Smooth muscle cell (in vitro differentiated cells): ENCODE measurements at regions not wholly inside any gene's neighbourhood (a gene's known extent, or its start where the extent isn't known, plus 50 kb on each side); places are given as distances from the start of the nearest gene placed in this dataset.

Experiments used
- DNase-seq: peaks from one replicate; lab custom pipeline; 2025; ENCODE audit not compliant: unreplicated experiment; lab: John Stamatoyannopoulos, UW
- H2AFZ ChIP-seq: fragments of 200-600 bp; sonication (generic); 2 replicates; pipeline ENCODE4 v1.6.0; 2016; ENCODE audit warnings: antibody characterized with exemption, low read depth, mild to moderate bottlenecking
- H3F3A ChIP-seq: fragments of 200-600 bp; sonication (generic); 2 replicates; pipeline ENCODE4 v1.6.0; 2017; ENCODE audit warnings: antibody characterized with exemption, low read depth
- H3K27ac ChIP-seq: fragments of 200-600 bp; sonication (generic); 2 replicates; pipeline ENCODE4 v1.5.1; 2016; ENCODE audit warnings: low read depth, mild to moderate bottlenecking
- H3K27me3 ChIP-seq: fragments of 200-600 bp; sonication (generic); 2 replicates; pipeline ENCODE4 v1.6.1; 2016; ENCODE audit warnings: low read depth, mild to moderate bottlenecking
- H3K36me3 ChIP-seq: fragments of 200-600 bp; sonication (generic); 2 replicates; pipeline ENCODE4 v1.5.1; 2016; ENCODE audit warnings: low read depth
- H3K4me1 ChIP-seq: fragments of 200-600 bp; sonication (generic); 2 replicates; pipeline ENCODE4 v1.5.1; 2016; ENCODE audit warnings: low read depth
- H3K4me2 ChIP-seq: fragments of 200-600 bp; sonication (generic); 2 replicates; pipeline ENCODE4 v1.6.0; 2016; ENCODE audit warnings: mild to moderate bottlenecking
- H3K4me3 ChIP-seq: fragments of 200-600 bp; sonication (generic); 2 replicates; pipeline ENCODE4 v1.5.1; 2016; ENCODE audit warnings: mild to moderate bottlenecking
- H3K79me2 ChIP-seq: fragments of 200-600 bp; sonication (generic); 2 replicates; pipeline ENCODE4 v1.6.0; 2016; ENCODE audit warnings: low read depth, mild to moderate bottlenecking
- H3K9ac ChIP-seq: fragments of 200-600 bp; sonication (generic); 2 replicates; pipeline ENCODE4 v1.6.0; 2016; ENCODE audit warnings: low read depth
- H3K9me3 ChIP-seq: fragments of 200-600 bp; sonication (generic); replicated peaks from 2 replicates; pipeline ENCODE4 v1.5.1; 2016; ENCODE audit warnings: low read depth
- H4K20me1 ChIP-seq: fragments of 200-600 bp; sonication (generic); 2 replicates; pipeline ENCODE4 v1.6.0; 2016; ENCODE audit warnings: low read depth
- WGBS: methylation state at CpG from one replicate; pipeline ENCODE4 v1.1.7; 2016; ENCODE audit warnings: low lambda C conversion rate; 5-methylcytosine and 5-hydroxymethylcytosine counted together
- TF ChIP-seq, protein P1 (sequence below): fragments of 200-600 bp; sonication (generic); IDR thresholded peaks from 2 replicates; pipeline ENCODE4 v1.5.1; 2017; ENCODE audit warnings: borderline replicate concordance, mild to moderate bottlenecking, antibody characterized with exemption; ENCODE audit not compliant: insufficient read depth, poor library complexity, severe bottlenecking

DNA sequence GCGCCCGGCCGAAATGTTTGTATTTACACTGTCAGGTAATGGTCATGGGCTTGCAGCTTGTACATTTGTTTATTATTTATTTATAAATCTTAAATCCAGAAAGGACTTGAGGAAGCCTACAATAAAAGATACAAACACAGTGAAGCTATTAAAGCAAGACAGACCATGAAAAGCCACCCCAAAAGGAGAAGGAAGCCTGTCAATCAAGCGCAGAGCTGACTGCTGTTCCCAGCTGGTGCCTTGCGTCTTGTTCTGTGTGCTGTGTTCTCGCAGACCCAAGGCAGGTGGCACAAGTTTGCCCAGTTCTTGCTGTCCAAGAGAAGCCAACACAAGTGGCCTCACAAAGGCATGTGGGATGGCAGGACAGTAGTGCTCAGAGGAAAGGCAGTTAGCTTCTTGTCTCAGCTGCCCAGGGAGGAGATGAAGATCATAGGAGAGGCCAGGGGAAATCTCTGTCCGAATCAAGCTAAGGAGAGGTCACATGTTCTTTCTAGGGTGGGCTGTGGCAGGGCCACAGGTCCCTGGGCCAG lies 73.2 kb downstream of the SLC25A47 start:
- TF ChIP-seq, protein P1, sequence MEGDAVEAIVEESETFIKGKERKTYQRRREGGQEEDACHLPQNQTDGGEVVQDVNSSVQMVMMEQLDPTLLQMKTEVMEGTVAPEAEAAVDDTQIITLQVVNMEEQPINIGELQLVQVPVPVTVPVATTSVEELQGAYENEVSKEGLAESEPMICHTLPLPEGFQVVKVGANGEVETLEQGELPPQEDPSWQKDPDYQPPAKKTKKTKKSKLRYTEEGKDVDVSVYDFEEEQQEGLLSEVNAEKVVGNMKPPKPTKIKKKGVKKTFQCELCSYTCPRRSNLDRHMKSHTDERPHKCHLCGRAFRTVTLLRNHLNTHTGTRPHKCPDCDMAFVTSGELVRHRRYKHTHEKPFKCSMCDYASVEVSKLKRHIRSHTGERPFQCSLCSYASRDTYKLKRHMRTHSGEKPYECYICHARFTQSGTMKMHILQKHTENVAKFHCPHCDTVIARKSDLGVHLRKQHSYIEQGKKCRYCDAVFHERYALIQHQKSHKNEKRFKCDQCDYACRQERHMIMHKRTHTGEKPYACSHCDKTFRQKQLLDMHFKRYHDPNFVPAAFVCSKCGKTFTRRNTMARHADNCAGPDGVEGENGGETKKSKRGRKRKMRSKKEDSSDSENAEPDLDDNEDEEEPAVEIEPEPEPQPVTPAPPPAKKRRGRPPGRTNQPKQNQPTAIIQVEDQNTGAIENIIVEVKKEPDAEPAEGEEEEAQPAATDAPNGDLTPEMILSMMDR: no peak
- 96% methylated on average over 7 of the region's 7 CpGs for WGBS
- H3K36me3 ChIP-seq: no peaks in the 10 kb centered on the region
- peaks cover 42% of the 10 kb centered on the region for H3K4me1 ChIP-seq
- no peak overlapping the region for H3K9ac ChIP-seq
- H3K4me3 ChIP-seq: no peak overlapping the region
- H4K20me1 ChIP-seq: peaks cover 4% of the 10 kb centered on the region
- H3K27ac ChIP-seq: no peak overlapping the region
- H3K4me2 ChIP-seq: no peak overlapping the region
- H2AFZ ChIP-seq: no peak overlapping the region
- no peak for DNase-seq
- no peaks in the 10 kb centered on the region for H3K27me3 ChIP-seq
- peaks cover 17% of the 10 kb centered on the region for H3K79me2 ChIP-seq
- H3F3A ChIP-seq: peaks cover 10% of the 10 kb centered on the region
- no peaks in the 10 kb centered on the region for H3K9me3 ChIP-seq

DNA sequence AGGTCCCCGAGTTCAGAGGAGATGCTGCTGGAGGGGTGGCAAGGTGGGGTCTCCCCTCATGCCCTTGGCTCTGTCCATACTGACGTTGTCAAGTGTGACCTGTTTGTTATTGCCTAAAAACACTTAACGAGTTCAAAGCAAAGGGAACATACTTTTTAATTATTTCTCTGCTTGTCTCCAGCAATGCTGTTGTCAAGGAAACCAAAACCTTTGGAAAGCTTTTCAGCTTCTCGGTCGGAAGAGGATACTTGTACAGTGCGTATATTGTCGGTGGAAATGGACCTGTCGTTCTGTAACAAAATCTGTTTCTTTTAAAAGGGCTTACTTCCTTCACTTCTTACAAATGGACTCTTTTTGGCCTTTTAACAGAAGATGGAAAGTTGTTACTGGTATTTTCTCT lies 73.9 kb downstream of the SLC25A47 start:
- Histone ChIP-seq H2AFZ (no peak overlapping the region), H3F3A (peaks cover 10% of the 10 kb centered on the region), H4K20me1 (peaks cover 4% of the 10 kb centered on the region), H3K4me3 (no peak overlapping the region), H3K4me1 (peaks cover 36% of the 10 kb centered on the region), H3K9ac (no peak overlapping the region), H3K4me2 (no peak overlapping the region), H3K79me2 (peaks cover 17% of the 10 kb centered on the region), H3K9me3 (no peaks in the 10 kb centered on the region), H3K27ac (no peak overlapping the region), H3K36me3 (no peaks in the 10 kb centered on the region), H3K27me3 (no peaks in the 10 kb centered on the region)
- 90% methylated on average over 8 of the region's 8 CpGs for WGBS
- DNase-seq: no peak
- TF ChIP-seq, protein P1: no peak

DNA sequence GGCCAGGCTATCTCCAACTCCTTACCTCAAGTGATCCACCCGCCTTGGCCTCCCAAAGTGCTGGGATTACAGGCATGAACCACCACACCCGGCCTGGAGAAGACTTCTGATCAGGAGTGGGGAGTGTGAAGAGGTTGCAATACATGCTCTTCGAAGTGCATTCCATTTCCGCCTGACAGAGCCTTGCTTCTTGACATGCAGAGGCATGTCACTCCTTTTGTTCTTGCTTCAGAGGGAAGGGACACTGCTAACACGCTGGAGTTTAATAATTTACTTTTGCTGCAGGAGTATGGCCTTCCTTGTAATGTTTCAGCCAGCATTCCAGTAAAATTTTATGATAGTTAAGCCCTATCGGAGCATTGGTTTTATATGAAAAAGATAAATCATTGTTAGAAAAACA lies 74.9 kb downstream of the SLC25A47 start:
- Histone ChIP-seq H3K36me3 (no peaks in the 10 kb centered on the region), H3K79me2 (peaks cover 17% of the 10 kb centered on the region), H3K4me2 (no peak overlapping the region), H3K4me3 (no peak overlapping the region), H3K4me1 (peaks cover 27% of the 10 kb centered on the region), H3F3A (peaks cover 3% of the 10 kb centered on the region), H3K9me3 (no peaks in the 10 kb centered on the region), H3K27ac (no peak overlapping the region), H3K27me3 (no peaks in the 10 kb centered on the region), H4K20me1 (peaks cover 4% of the 10 kb centered on the region), H2AFZ (no peak overlapping the region), H3K9ac (no peak overlapping the region)
- DNase-seq: no peak
- 89% methylated on average over 6 of the region's 6 CpGs for WGBS
- TF ChIP-seq, protein P1: no peak
